GM12873 (cell line): ENCODE measurements at regions not wholly inside any gene's neighbourhood (a gene's known extent, or its start where the extent isn't known, plus 50 kb on each side); places are given as distances from the start of the nearest gene placed in this dataset.

Source experiments
- CTCF ChIP-seq: IDR thresholded peaks from 2 replicates; pipeline ENCODE4 v1.5.1; 2012; ENCODE audit warnings: low read depth, mild to moderate bottlenecking, moderate library complexity, low read length, control low read depth; ENCODE audit not compliant: insufficient read depth; ENCODE audit errors: missing control alignments

- TF ChIP-seq CTCF, result no peak
Observed at GRCh38 chr12:88994971-88995370, 357.3 kb downstream of the DUSP6 start.

GRCh38 chr12:88994537-88994936 lies 357.8 kb downstream of the DUSP6 start:
- no peak for TF ChIP-seq CTCF

- peak; percentile 19 for TF ChIP-seq CTCF
Observed at GRCh38 chr12:88993651-88994050, 358.6 kb downstream of the DUSP6 start.

GRCh38 chr12:88986056-88986455 lies 366.2 kb downstream of the DUSP6 start:
- no peak for TF ChIP-seq CTCF

- TF ChIP-seq CTCF, result no peak
Observed at GRCh38 chr12:88985631-88986030, 366.7 kb downstream of the DUSP6 start.

- no peak for TF ChIP-seq CTCF
Observed at GRCh38 chr12:88985011-88985410, 367.3 kb downstream of the DUSP6 start.

- TF ChIP-seq CTCF, result no peak
Observed at GRCh38 chr12:88982694-88983093, 369.6 kb downstream of the DUSP6 start.
